Tibial nerve (tissue), 4 donors: ENCODE measurements at regions not wholly inside any gene's neighbourhood (a gene's known extent, or its start where the extent isn't known, plus 50 kb on each side); places are given as distances from the start of the nearest gene placed in this dataset.

Experiments used
- CTCF ChIP-seq, 5 experiments: fragments of 200-600 bp in 3 of 5; fragments of 450-650 bp in 2 of 5; sonication (generic) in 3 of 5; IDR thresholded peaks; one replicate each; pipeline ENCODE4 v1.5.1; 2016 to 2019; ENCODE audit warnings: antibody characterized with exemption in 5 of 5, mild to moderate bottlenecking in 3 of 5, moderate library complexity in 2 of 5
- EP300 ChIP-seq, 2 donors: sonication (generic); formaldehyde crosslinking; IDR thresholded peaks; one replicate each; pipeline ENCODE4 v1.6.1; 2017; ENCODE audit warnings: antibody characterized with exemption in 2 of 2, mild to moderate bottlenecking in 1 of 2
- POLR2A ChIP-seq, 2 donors: fragments of 450-650 bp; IDR thresholded peaks; one replicate each; pipeline ENCODE4 v1.6.1; 2017; ENCODE audit warnings: antibody characterized with exemption in 2 of 2, mild to moderate bottlenecking in 2 of 2, moderate library complexity in 2 of 2

DNA sequence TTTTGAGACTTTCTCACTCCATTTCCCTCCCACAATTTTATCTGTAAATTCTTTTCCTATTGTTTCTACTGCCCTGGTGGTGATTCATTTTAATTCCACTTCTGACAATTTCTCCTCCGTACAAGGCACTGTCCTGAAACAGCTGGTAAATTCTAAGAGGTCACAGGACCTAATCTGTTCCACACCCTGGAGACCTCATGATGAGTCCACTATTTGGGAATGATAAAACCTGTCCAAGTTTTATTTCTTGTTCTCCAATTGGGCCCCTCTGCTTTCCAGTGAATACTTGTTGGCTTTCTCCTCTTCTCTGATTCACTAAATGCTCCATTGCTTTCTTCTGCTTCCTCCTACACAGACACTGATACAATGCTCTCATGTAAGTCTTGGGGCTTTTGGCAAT is 343.1 kb upstream of the DUSP10 start:
- TF ChIP-seq POLR2A (IDR thresholded peaks at IDR 0.05) (no peak), CTCF (IDR thresholded peaks at IDR 0.05) (no peak), EP300 (IDR thresholded peaks at IDR 0.05) (no peak)
